ENCODE measurements at regions not wholly inside any gene's neighbourhood (a gene's known extent, or its start where the extent isn't known, plus 50 kb on each side); places are given as distances from the start of the nearest gene placed in this dataset.

DNA sequence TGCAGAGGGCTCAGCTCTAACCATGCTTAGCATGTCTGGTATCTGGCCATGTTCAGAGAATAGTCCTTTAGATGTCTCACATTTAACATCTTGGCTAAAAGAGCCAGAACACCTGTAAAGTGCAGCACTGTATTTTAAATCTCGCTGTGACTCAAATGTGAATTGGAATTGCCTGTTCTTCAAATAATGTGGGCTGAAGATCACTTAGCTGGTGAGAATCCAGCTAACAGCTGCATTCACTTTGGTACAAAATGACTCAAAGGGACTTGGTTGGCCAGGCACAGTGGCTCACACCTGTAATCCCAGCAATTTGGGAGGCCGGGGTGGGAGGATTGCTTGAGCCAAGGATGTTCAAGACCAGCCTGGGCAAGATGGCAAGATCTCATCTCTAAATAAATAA lies 63.5 kb upstream of the PLAC8 start:
- Histone ChIP-seq H3K27ac (ENCODE audit: control insufficient read depth, insufficient read depth, low read length) (no peak overlapping the region), H3K79me2 (ENCODE audit: control insufficient read depth, insufficient read depth, low read length) (no peaks in the 10 kb centered on the region), H3K36me3 (ENCODE audit: control insufficient read depth in 2 of 2, extremely low read depth in 1 of 2, insufficient read depth in 2 of 2, low read length in 2 of 2) (no peaks in the 10 kb centered on the region), H3K9me3 (ENCODE audit: control insufficient read depth, low read depth, low read length) (no peaks in the 10 kb centered on the region), H3K9ac (ENCODE audit: control insufficient read depth, extremely low read depth, insufficient read depth, low read length) (no peak overlapping the region), H3K9me1 (ENCODE audit: control insufficient read depth, extremely low read depth, insufficient read depth, low read length) (no peaks in the 10 kb centered on the region), H2AFZ (ENCODE audit: control insufficient read depth, low read length) (no peak overlapping the region), H3K27me3 (ENCODE audit: control insufficient read depth, extremely low read depth, insufficient read depth, low read length) (no peaks in the 10 kb centered on the region), H3K4me1 (ENCODE audit: control insufficient read depth, extremely low read depth, insufficient read depth, low read length) (no peaks in the 10 kb centered on the region), H3K4me3 (ENCODE audit: control insufficient read depth in 2 of 3, extremely low read depth in 1 of 3, insufficient read depth in 2 of 3, low read depth in 1 of 3, low read length in 3 of 3) (no peak overlapping the region), H3K4me2 (ENCODE audit: control insufficient read depth, extremely low read depth, insufficient read depth, low read depth, low read length) (no peak overlapping the region), H4K20me1 (ENCODE audit: control insufficient read depth, extremely low read depth, insufficient read depth, low read length) (no peaks in the 10 kb centered on the region)
- FAIRE-seq (no peak), DNase-seq (ENCODE audit: low read depth, low spot score) (no peak)
- TF ChIP-seq EZH2 (IDR thresholded peaks at IDR 0.05; ENCODE audit: low read length), result no peak
- dilution Hi-C loops (cut with MboI; ENCODE audit: extremely low pct_ligation_motif_present, low sequenced_read_pairs), result no loop called here

DNA sequence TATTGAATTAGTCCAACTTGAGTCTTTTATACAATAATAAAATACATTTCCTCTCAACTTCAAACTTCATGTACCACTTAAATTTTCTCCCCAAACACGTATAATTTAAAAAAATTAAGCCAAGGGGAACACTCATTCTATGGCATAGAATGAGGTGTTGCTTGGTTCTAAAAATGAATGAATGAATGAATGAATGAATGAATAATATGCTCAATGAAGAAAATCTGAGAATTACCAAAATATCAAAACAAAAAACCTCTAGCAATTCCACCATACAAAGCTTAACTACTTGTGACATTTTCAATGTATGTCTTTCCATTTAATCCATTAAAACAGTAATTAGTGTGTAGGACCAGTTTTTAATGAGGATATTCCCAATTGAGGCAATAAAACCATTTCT lies 62.7 kb upstream of the PLAC8 start:
- H3K4me2 ChIP-seq (ENCODE audit: control insufficient read depth, extremely low read depth, insufficient read depth, low read depth, low read length), result no peak overlapping the region
- FAIRE-seq, result no peak
- no peak overlapping the region for H3K4me3 ChIP-seq (ENCODE audit: control insufficient read depth in 2 of 3, extremely low read depth in 1 of 3, insufficient read depth in 2 of 3, low read depth in 1 of 3, low read length in 3 of 3)
- TF ChIP-seq, protein P1, sequence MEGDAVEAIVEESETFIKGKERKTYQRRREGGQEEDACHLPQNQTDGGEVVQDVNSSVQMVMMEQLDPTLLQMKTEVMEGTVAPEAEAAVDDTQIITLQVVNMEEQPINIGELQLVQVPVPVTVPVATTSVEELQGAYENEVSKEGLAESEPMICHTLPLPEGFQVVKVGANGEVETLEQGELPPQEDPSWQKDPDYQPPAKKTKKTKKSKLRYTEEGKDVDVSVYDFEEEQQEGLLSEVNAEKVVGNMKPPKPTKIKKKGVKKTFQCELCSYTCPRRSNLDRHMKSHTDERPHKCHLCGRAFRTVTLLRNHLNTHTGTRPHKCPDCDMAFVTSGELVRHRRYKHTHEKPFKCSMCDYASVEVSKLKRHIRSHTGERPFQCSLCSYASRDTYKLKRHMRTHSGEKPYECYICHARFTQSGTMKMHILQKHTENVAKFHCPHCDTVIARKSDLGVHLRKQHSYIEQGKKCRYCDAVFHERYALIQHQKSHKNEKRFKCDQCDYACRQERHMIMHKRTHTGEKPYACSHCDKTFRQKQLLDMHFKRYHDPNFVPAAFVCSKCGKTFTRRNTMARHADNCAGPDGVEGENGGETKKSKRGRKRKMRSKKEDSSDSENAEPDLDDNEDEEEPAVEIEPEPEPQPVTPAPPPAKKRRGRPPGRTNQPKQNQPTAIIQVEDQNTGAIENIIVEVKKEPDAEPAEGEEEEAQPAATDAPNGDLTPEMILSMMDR (optimal IDR thresholded peaks at IDR 0.05 in 1 of 3, IDR thresholded peaks at IDR 0.05 in 1 of 3, conservative IDR thresholded peaks at IDR 0.05 in 1 of 3; ENCODE audit: extremely low read depth in 1 of 3, insufficient read depth in 2 of 3, low read length in 3 of 3), result no peak
- TF ChIP-seq EZH2 (IDR thresholded peaks at IDR 0.05; ENCODE audit: low read length), result no peak
- H3K9ac ChIP-seq (ENCODE audit: control insufficient read depth, extremely low read depth, insufficient read depth, low read length), result no peak overlapping the region
- H3K9me3 ChIP-seq (ENCODE audit: control insufficient read depth, low read depth, low read length), result no peaks in the 10 kb centered on the region
- no peaks in the 10 kb centered on the region for H4K20me1 ChIP-seq (ENCODE audit: control insufficient read depth, extremely low read depth, insufficient read depth, low read length)
- H2AFZ ChIP-seq (ENCODE audit: control insufficient read depth, low read length), result no peak overlapping the region
- H3K79me2 ChIP-seq (ENCODE audit: control insufficient read depth, insufficient read depth, low read length), result no peaks in the 10 kb centered on the region
- no peak for DNase-seq (ENCODE audit: low read depth, low spot score)
- no peaks in the 10 kb centered on the region for H3K36me3 ChIP-seq (ENCODE audit: control insufficient read depth in 2 of 2, extremely low read depth in 1 of 2, insufficient read depth in 2 of 2, low read length in 2 of 2)
- H3K27me3 ChIP-seq (ENCODE audit: control insufficient read depth, extremely low read depth, insufficient read depth, low read length), result no peaks in the 10 kb centered on the region
- no peaks in the 10 kb centered on the region for H3K9me1 ChIP-seq (ENCODE audit: control insufficient read depth, extremely low read depth, insufficient read depth, low read length)
- no peak overlapping the region for H3K27ac ChIP-seq (ENCODE audit: control insufficient read depth, insufficient read depth, low read length)
- dilution Hi-C loops (cut with MboI; ENCODE audit: extremely low pct_ligation_motif_present, low sequenced_read_pairs), result no loop called here
- no peaks in the 10 kb centered on the region for H3K4me1 ChIP-seq (ENCODE audit: control insufficient read depth, extremely low read depth, insufficient read depth, low read length)

DNA sequence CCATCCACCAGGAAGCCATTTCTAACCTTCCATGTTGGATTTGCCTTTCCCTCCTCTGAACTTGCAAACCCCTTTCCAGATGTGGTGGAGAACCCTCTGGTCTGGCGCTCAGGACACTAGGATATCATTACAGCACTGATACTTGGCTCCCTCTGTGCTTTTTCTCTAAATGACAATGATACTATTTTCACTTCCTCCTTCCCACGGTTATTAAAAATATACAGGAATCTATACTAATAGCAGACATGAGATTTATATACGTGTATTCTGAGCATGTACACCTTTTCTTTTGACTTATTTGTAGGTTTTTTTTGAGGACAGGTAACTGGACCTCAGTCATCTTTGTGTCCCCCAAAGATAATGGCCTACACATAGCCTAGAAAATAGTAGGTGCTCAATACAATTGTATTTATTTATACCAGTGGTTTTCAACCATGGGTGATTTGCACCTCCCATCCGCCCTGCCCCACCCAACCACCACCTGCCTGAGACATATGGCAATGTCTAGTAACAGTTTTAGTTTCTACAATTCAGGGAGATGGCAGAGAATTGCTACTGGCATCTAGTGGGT lies 60.4 kb upstream of the PLAC8 start:
- no peak for DNase-seq (ENCODE audit: low read depth, low spot score)
- no peak overlapping the region for H3K4me2 ChIP-seq (ENCODE audit: control insufficient read depth, extremely low read depth, insufficient read depth, low read depth, low read length)
- no peaks in the 10 kb centered on the region for H3K9me1 ChIP-seq (ENCODE audit: control insufficient read depth, extremely low read depth, insufficient read depth, low read length)
- H3K79me2 ChIP-seq (ENCODE audit: control insufficient read depth, insufficient read depth, low read length), result no peaks in the 10 kb centered on the region
- dilution Hi-C loops (cut with MboI; ENCODE audit: extremely low pct_ligation_motif_present, low sequenced_read_pairs), result no loop called here
- no peaks in the 10 kb centered on the region for H3K36me3 ChIP-seq (ENCODE audit: control insufficient read depth in 2 of 2, extremely low read depth in 1 of 2, insufficient read depth in 2 of 2, low read length in 2 of 2)
- H3K4me3 ChIP-seq (ENCODE audit: control insufficient read depth in 2 of 3, extremely low read depth in 1 of 3, insufficient read depth in 2 of 3, low read depth in 1 of 3, low read length in 3 of 3), result no peak overlapping the region
- no peak for FAIRE-seq
- H4K20me1 ChIP-seq (ENCODE audit: control insufficient read depth, extremely low read depth, insufficient read depth, low read length), result no peaks in the 10 kb centered on the region
- TF ChIP-seq, protein P1 (optimal IDR thresholded peaks at IDR 0.05 in 1 of 3, IDR thresholded peaks at IDR 0.05 in 1 of 3, conservative IDR thresholded peaks at IDR 0.05 in 1 of 3; ENCODE audit: extremely low read depth in 1 of 3, insufficient read depth in 2 of 3, low read length in 3 of 3), result no peak
- TF ChIP-seq EZH2 (IDR thresholded peaks at IDR 0.05; ENCODE audit: low read length), result no peak
- H3K4me1 ChIP-seq (ENCODE audit: control insufficient read depth, extremely low read depth, insufficient read depth, low read length), result peaks cover 6% of the 10 kb centered on the region
- H3K9me3 ChIP-seq (ENCODE audit: control insufficient read depth, low read depth, low read length), result no peaks in the 10 kb centered on the region
- H2AFZ ChIP-seq (ENCODE audit: control insufficient read depth, low read length), result no peak overlapping the region
- H3K27me3 ChIP-seq (ENCODE audit: control insufficient read depth, extremely low read depth, insufficient read depth, low read length), result no peaks in the 10 kb centered on the region
- H3K27ac ChIP-seq (ENCODE audit: control insufficient read depth, insufficient read depth, low read length), result no peak overlapping the region
- H3K9ac ChIP-seq (ENCODE audit: control insufficient read depth, extremely low read depth, insufficient read depth, low read length), result no peak overlapping the region

Measured in keratinocyte (primary cell).